PC-3 (cell line): ENCODE measurements at regions not wholly inside any gene's neighbourhood (a gene's known extent, or its start where the extent isn't known, plus 50 kb on each side); places are given as distances from the start of the nearest gene placed in this dataset.

Source experiments
- ATAC-seq: fragments of 200-7000 bp; cut with Tn5 transposase; 2 replicates; pipeline ENCODE4 v1.9.1; 2020; ENCODE audit warnings: mild to moderate bottlenecking, moderate library complexity
- BruUV-seq: library from RNA; stranded (reverse); fragments of 400-500 nt; replicated peaks from 2 replicates; lab custom pipeline; 2021; lab: Mats Ljungman, UMichigan
- CTCF ChIA-PET: fragments of 300-600 bp; sonication (Branson Sonifier 250); formaldehyde crosslinking; loops from one replicate; lab custom pipeline; 2022; ENCODE audit warnings: antibody characterized with exemption; lab: Charles Lee
- POLR2A ChIA-PET: fragments of 300-600 bp; sonication (Branson Sonifier 250); formaldehyde crosslinking; loops from one replicate; lab custom pipeline; 2022; ENCODE audit warnings: antibody characterized with exemption; ENCODE audit not compliant: unreplicated experiment; lab: Charles Lee
- DNase-seq: peaks from one replicate; pipeline ENCODE4 v3.0.0-alpha.2; 2015
- H2AFZ ChIP-seq: fragments of 300-600 bp; sonication (generic); 2 replicates; pipeline ENCODE4 v1.6.0; 2016; ENCODE audit warnings: antibody characterized with exemption, low read length
- H3F3A ChIP-seq: fragments of 300-600 bp; sonication (generic); one replicate; pipeline ENCODE4 v1.6.0; 2017; ENCODE audit warnings: antibody characterized with exemption, low read length, control low read depth, mild to moderate bottlenecking; ENCODE audit not compliant: unreplicated experiment
- H3K27ac ChIP-seq: fragments of 300-600 bp; sonication (generic); 2 replicates; pipeline ENCODE4 v1.5.1; 2016; ENCODE audit warnings: mild to moderate bottlenecking, low read length
- H3K27me3 ChIP-seq: fragments of 300-600 bp; sonication (generic); 2 replicates; pipeline ENCODE4 v1.6.1; 2016; ENCODE audit warnings: low read length, mixed read lengths
- H3K36me3 ChIP-seq: fragments of 300-600 bp; sonication (generic); 2 replicates; pipeline ENCODE4 v1.6.1; 2016; ENCODE audit warnings: low read depth, mixed run types, low read length, mixed read lengths
- H3K4me1 ChIP-seq: fragments of 300-600 bp; sonication (generic); 2 replicates; pipeline ENCODE4 v1.5.1; 2016; ENCODE audit warnings: low read length; ENCODE audit not compliant: insufficient read depth
- H3K4me2 ChIP-seq: fragments of 300-600 bp; sonication (generic); 2 replicates; pipeline ENCODE4 v1.6.0; 2016; ENCODE audit warnings: low read length
- H3K4me3 ChIP-seq: fragments of 300-600 bp; sonication (generic); 2 replicates; pipeline ENCODE4 v1.5.1; 2016; ENCODE audit warnings: mild to moderate bottlenecking, low read length, mixed read lengths
- H3K79me2 ChIP-seq: fragments of 300-600 bp; sonication (generic); 2 replicates; pipeline ENCODE4 v1.6.1; 2017; ENCODE audit warnings: low read length, mixed read lengths
- H3K9ac ChIP-seq: fragments of 300-600 bp; sonication (generic); 2 replicates; pipeline ENCODE4 v1.6.0; 2016; ENCODE audit warnings: mild to moderate bottlenecking, low read length
- H3K9me2 ChIP-seq: fragments of 300-600 bp; sonication (generic); replicated peaks from 2 replicates; pipeline ENCODE4 v1.6.1; 2016; ENCODE audit warnings: mixed run types, low read length, mixed read lengths
- H3K9me3 ChIP-seq: fragments of 300-600 bp; sonication (generic); 2 replicates; pipeline ENCODE4 v1.6.1; 2016; ENCODE audit warnings: low read length, mixed read lengths
- H4K20me1 ChIP-seq: fragments of 300-600 bp; sonication (generic); 2 replicates; pipeline ENCODE4 v1.6.1; 2016; ENCODE audit warnings: low read length, mixed read lengths
- CTCF ChIP-seq: fragments of 300-600 bp; sonication (generic); conservative IDR thresholded peaks from 2 replicates; pipeline ENCODE4 v1.5.1; 2017; ENCODE audit warnings: antibody characterized with exemption, low read depth, mild to moderate bottlenecking, low read length
- EZH2 ChIP-seq: fragments of 300-600 bp; sonication (generic); IDR thresholded peaks from one replicate; pipeline ENCODE4 v1.6.1; 2017; ENCODE audit warnings: antibody characterized with exemption, mild to moderate bottlenecking, low read length; ENCODE audit not compliant: unreplicated experiment
- EZH2phosphoT487 ChIP-seq: fragments of 300-600 bp; sonication (generic); IDR thresholded peaks from 2 replicates; pipeline ENCODE4 v1.6.1; 2018; ENCODE audit warnings: mild to moderate bottlenecking, antibody characterized with exemption, low read length, borderline replicate concordance
- intact Hi-C: fragments of 100-400 bp; cut with micrococcal nuclease; formaldehyde crosslinking; loops from 2 replicates; pipeline ENCODE4 v1.9.0; 2023

DNA sequence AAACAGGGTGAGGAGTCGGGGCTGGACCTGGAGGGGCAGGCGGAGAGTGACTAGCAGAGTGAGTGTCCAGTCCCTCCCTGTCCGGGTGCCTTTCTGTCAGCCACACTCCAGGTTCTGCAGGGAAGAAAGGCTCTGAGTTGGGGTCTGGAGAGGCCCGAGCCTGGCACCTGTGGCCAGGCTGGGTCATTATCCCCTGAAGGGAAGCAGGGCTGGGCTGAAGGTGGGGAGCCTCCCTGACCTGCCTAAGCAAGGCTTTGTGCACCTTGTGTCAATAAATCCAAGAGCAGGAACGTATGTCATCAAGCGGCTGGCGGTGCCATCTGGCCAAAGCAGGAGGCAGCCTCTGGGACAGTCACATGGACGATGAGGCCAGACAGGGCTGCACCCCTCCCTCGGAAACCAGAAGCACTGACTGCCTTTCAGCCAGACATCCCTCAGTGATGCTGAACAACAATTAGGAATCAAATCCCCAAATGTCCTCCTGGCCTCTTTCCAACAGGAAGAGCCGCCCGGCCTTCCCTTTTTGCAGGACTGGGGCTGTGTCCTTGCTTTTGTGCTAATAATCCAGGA, 73.9 kb upstream of the FGF3 start:
- Histone ChIP-seq H3F3A (no peaks in the 10 kb centered on the region), H3K4me2 (no peak overlapping the region), H3K36me3 (no peaks in the 10 kb centered on the region), H4K20me1 (no peaks in the 10 kb centered on the region), H2AFZ (no peak overlapping the region), H3K9me2 (no peaks in the 10 kb centered on the region), H3K79me2 (no peaks in the 10 kb centered on the region), H3K4me1 (peaks cover 5% of the 10 kb centered on the region; the same call in 1 of the 2 replicates), H3K27me3 (no peaks in the 10 kb centered on the region), H3K27ac (no peak overlapping the region), H3K9me3 (no peaks in the 10 kb centered on the region), H3K9ac (no peak overlapping the region), H3K4me3 (no peak overlapping the region)
- TF ChIP-seq EZH2: no peak
- no peak for TF ChIP-seq EZH2phosphoT487
- TF ChIP-seq CTCF: no peak
- POLR2A ChIA-PET: no interaction called here
- intact Hi-C loops: no loop called here
- no TSS peak for BruUV-seq
- peak; percentile 25; the same call in 1 of the 2 replicates for ATAC-seq
- CTCF ChIA-PET: no interaction called here
- DNase-seq: peak; percentile 38

DNA sequence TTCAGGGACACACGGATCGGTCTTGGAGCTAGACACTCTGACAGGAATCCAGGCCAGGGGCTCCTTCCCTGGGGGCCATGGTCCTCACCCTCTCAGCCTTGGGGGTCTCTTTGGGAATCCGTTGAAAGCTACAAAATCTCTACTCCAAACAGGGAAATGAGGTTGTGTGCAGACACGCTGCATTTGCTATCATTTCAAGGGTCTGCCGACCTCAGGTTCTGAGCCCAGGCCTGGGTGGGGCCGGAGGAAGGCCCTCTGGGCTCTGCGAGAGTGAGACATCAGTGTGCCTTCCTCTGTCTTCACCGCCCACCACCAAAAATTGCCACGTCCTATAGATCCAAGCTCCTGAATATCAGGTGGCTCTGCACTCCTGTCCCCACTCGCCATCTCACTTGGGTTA, 74.4 kb upstream of the FGF3 start:
- Histone ChIP-seq H3K4me2 (no peak overlapping the region), H2AFZ (no peak overlapping the region), H3K27ac (no peak overlapping the region), H3F3A (no peaks in the 10 kb centered on the region), H3K4me3 (no peak overlapping the region), H4K20me1 (no peaks in the 10 kb centered on the region), H3K9me2 (no peaks in the 10 kb centered on the region), H3K36me3 (no peaks in the 10 kb centered on the region), H3K4me1 (peaks cover 5% of the 10 kb centered on the region; the same call in 1 of the 2 replicates), H3K27me3 (no peaks in the 10 kb centered on the region), H3K9ac (no peak overlapping the region), H3K79me2 (no peaks in the 10 kb centered on the region), H3K9me3 (no peaks in the 10 kb centered on the region)
- no peak for ATAC-seq
- ChIA-PET POLR2A (no interaction called here), CTCF (no interaction called here)
- intact Hi-C loops: no loop called here
- BruUV-seq: no TSS peak
- no peak for DNase-seq
- TF ChIP-seq CTCF (no peak), EZH2phosphoT487 (no peak), EZH2 (no peak)

DNA sequence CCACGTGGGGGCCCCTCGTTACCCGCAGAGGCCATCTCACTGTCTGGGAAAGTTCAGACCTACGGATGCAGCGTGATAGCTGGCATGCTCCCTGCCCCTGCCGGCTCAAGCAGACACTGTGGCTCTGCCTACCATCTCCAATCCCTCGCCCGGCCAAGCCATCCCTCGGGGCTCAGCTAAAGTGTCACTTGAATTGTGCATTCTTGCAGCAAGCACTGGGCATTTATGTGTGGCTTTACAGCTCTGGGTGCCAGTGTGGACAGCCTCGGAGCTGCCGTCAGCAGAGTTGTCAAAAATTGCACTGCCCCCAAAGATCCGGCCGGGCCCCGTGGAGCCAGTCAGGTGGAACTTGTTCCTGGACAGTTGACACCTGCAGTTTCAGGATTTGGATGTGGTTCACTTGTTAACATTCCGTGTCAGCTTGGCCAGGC, 75.0 kb upstream of the FGF3 start:
- ATAC-seq (no peak), DNase-seq (no peak)
- BruUV-seq: no TSS peak
- no peaks in the 10 kb centered on the region for H3K9me3 ChIP-seq
- H3K9me2 ChIP-seq: no peaks in the 10 kb centered on the region
- H3F3A ChIP-seq: no peaks in the 10 kb centered on the region
- no peaks in the 10 kb centered on the region for H3K36me3 ChIP-seq
- H3K4me2 ChIP-seq: no peak overlapping the region
- no peaks in the 10 kb centered on the region for H3K79me2 ChIP-seq
- no peak overlapping the region for H3K27ac ChIP-seq
- peaks cover 5% of the 10 kb centered on the region; the same call in 1 of the 2 replicates for H3K4me1 ChIP-seq
- no peak for TF ChIP-seq CTCF
- TF ChIP-seq EZH2phosphoT487: no peak
- no peak for TF ChIP-seq EZH2
- CTCF ChIA-PET: no interaction called here
- intact Hi-C loops: no loop called here
- H2AFZ ChIP-seq: no peak overlapping the region
- no peak overlapping the region for H3K4me3 ChIP-seq
- no peak overlapping the region for H3K9ac ChIP-seq
- H3K27me3 ChIP-seq: no peaks in the 10 kb centered on the region
- H4K20me1 ChIP-seq: no peaks in the 10 kb centered on the region
- POLR2A ChIA-PET: no interaction called here
